Lower leg skin (tissue), 4 donors: ENCODE measurements at regions not wholly inside any gene's neighbourhood (a gene's known extent, or its start where the extent isn't known, plus 50 kb on each side); places are given as distances from the start of the nearest gene placed in this dataset.

Experiments used
- DNase-seq, 2 donors: peaks; one replicate each; pipeline ENCODE4 v3.0.0-alpha.2; 2019; ENCODE audit warnings: low spot score in 2 of 2
- H3K4me3 ChIP-seq: fragments of 200-600 bp; sonication (generic); 2 replicates; pipeline ENCODE4 v1.5.1; 2017; ENCODE audit warnings: mild to moderate bottlenecking, low read depth; ENCODE audit not compliant: poor library complexity, severe bottlenecking
- POLR2A ChIP-seq, 2 donors: fragments of 450-650 bp; IDR thresholded peaks; one replicate each; pipeline ENCODE4 v1.6.1; 2016 to 2017; ENCODE audit warnings: antibody characterized with exemption in 2 of 2, mild to moderate bottlenecking in 1 of 2, moderate library complexity in 1 of 2
- WGBS, 2 donors: methylation state at CpG; one replicate each; pipeline ENCODE4 v1.1.5; 2018; 5-methylcytosine and 5-hydroxymethylcytosine counted together
- intact Hi-C: fragments of 100-400 bp; cut with DNase I; formaldehyde crosslinking; loops from one replicate; pipeline ENCODE4 v1.15.0; 2023; ENCODE audit warnings: low total_unique reads
- TF ChIP-seq, protein P1 (sequence below), 3 donors: fragments of 450-650 bp; IDR thresholded peaks; one replicate each; pipeline ENCODE4 v1.5.1; 2016; ENCODE audit warnings: antibody characterized with exemption in 3 of 3, mild to moderate bottlenecking in 3 of 3, moderate library complexity in 2 of 3

DNA sequence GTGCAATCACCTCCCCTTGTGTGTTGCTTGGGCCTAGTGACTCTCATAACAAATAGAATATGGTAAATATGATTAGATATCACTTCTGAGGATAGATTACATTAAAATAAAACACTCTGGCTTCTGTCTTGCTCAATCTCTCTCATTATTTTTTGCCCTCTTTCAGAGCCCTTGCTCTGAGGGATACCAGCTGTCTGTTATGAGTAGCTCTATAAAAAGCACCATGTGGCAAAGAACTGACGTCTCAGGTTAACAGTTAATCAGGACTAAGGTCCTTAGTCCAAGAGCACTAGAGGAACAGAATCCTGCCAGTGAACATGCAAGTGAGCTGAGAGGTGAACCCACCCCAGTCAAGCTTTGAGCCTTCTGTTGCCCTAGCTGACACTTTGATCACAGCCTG is 402.2 kb upstream of the HTR1E start:
- no peak for DNase-seq
- H3K4me3 ChIP-seq, result no peak overlapping the region
- WGBS, 2 donors, result 57 to 74% methylated on average over 1 of the region's 1 CpG
- intact Hi-C loops, result no loop called here
- TF ChIP-seq, protein P1, sequence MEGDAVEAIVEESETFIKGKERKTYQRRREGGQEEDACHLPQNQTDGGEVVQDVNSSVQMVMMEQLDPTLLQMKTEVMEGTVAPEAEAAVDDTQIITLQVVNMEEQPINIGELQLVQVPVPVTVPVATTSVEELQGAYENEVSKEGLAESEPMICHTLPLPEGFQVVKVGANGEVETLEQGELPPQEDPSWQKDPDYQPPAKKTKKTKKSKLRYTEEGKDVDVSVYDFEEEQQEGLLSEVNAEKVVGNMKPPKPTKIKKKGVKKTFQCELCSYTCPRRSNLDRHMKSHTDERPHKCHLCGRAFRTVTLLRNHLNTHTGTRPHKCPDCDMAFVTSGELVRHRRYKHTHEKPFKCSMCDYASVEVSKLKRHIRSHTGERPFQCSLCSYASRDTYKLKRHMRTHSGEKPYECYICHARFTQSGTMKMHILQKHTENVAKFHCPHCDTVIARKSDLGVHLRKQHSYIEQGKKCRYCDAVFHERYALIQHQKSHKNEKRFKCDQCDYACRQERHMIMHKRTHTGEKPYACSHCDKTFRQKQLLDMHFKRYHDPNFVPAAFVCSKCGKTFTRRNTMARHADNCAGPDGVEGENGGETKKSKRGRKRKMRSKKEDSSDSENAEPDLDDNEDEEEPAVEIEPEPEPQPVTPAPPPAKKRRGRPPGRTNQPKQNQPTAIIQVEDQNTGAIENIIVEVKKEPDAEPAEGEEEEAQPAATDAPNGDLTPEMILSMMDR (IDR thresholded peaks at IDR 0.05), result no peak
- no peak for TF ChIP-seq POLR2A (IDR thresholded peaks at IDR 0.05)

DNA sequence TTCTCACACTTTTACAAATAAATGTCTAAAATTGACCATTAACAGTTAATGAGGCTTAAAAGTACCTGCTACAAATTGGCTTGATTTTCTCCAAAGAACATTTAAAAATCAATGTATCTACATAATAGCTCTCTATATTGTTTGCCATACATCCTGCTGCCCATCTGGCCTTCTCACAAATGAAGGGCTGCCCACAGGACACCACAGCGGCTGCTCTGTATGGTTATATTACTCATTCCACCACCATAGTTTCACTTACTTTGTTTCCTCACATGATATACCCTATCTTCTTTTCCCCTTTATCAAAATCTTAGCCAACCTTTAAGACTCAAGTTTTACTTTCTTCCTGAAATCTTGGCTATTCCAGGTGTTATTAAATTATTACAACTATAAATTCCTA is 407.7 kb upstream of the HTR1E start:
- WGBS, 2 donors, result 92 to 97% methylated on average over 1 of the region's 1 CpG
- H3K4me3 ChIP-seq, result no peak overlapping the region
- intact Hi-C loops, result no loop called here
- DNase-seq, result no peak
- no peak for TF ChIP-seq POLR2A (IDR thresholded peaks at IDR 0.05)

DNA sequence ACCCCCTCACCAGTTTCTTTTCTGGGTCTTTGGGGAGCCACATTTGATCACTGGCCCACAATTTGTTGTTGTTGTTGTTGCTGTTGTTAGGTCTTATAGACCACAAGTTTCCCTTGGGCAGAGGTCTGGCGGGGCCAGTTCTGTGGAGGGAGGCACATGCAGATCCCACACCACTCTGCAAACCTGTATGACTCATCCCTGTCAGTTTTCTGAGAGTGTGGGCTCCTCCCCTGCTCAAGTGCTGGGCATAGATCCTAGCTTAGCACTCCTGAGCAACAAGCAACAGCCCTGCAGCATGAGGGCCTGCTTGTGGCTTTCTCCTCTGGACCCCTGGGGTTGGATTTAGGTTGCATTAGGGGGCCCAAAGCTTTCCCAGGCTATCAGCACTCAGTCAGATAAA is 411.1 kb upstream of the HTR1E start:
- no peak for TF ChIP-seq POLR2A (IDR thresholded peaks at IDR 0.05)
- TF ChIP-seq, protein P1 (IDR thresholded peaks at IDR 0.05), result no peak

DNA sequence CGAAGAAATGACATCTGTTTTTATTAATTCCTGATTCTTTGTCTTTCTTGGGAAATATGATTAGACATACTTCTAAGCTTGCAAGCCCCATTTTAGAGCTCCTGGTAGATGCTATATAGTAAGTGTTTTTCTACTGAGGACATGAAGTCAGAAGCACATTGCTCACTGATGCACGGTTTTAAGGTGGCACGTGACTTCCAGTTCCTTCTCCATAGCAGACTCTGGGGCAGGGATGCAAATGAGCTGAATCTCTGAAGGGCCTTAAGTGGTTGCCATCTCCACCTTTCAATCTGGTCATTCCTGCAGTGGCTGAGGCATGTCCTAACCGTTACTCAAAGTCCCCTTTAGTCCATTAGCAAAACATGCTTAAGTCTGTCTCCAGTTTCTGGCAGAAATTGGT is 421.2 kb upstream of the HTR1E start:
- WGBS, 2 donors, result 77 to 80% methylated on average over 4 of the region's 4 CpGs
- DNase-seq, result no peak
- H3K4me3 ChIP-seq, result no peak overlapping the region
- TF ChIP-seq POLR2A (IDR thresholded peaks at IDR 0.05), result no peak
- TF ChIP-seq, protein P1 (IDR thresholded peaks at IDR 0.05), result no peak
- intact Hi-C loops, result no loop called here

More for the DNA sequence above, 411.1 kb upstream of the HTR1E start:
- no peak for DNase-seq
- no peak overlapping the region for H3K4me3 ChIP-seq
- WGBS, 2 donors, result 0% methylated on average over 1 of the region's 1 CpG
- intact Hi-C loops, result no loop called here

DNA sequence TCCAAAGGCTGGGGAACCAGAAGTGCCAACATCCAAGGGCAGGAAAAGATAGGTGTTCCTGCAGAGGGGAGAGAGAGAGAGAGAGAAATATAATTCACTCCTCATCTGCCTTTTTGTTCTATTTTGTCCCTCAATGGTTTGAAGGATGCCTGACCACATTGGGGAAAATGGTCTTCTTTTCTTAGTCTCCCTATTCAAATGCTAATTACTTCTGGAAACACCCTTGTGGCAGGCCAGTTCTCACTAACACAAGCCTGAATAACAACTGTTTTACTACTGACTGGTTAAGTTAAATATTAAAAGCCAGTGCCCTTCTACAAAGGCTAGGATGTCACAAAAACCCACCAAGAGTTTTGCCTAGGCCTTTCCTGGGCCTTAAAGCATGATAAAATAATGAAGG is 425.4 kb upstream of the HTR1E start:
- no peak overlapping the region for H3K4me3 ChIP-seq
- intact Hi-C loops, result no loop called here
- no peak for DNase-seq
- TF ChIP-seq, protein P1 (IDR thresholded peaks at IDR 0.05), result no peak
- no peak for TF ChIP-seq POLR2A (IDR thresholded peaks at IDR 0.05)

DNA sequence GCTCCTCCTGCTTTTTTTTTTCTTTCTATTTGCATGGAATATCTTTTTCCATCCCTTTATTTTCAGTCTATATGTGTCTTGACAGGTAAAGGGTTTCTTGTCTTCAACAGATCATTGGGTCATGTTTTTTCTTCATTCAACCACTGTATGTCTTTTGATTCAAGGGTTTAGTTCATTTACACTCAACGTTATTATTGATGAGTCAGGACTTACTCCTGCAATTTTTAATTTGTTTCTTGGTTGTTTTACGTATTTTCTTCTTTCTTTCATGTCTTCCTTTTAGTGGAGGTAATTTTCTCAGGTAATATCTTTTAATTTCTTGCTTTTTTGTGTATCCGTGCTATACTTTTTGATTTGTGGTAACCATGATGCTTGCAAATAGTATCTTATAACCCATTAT is 429.1 kb upstream of the HTR1E start:
- TF ChIP-seq POLR2A (IDR thresholded peaks at IDR 0.05), result no peak
- TF ChIP-seq, protein P1 (IDR thresholded peaks at IDR 0.05), result no peak
- no peak overlapping the region for H3K4me3 ChIP-seq
- 65 to 84% methylated on average over 3 of the region's 3 CpGs for WGBS, 2 donors
- DNase-seq, result no peak
- intact Hi-C loops, result no loop called here
